Inflammatory macrophage treated with lipopolysaccharide for 1 hour (primary cell): ENCODE measurements at regions not wholly inside any gene's neighbourhood (a gene's known extent, or its start where the extent isn't known, plus 50 kb on each side); places are given as distances from the start of the nearest gene placed in this dataset.
A peak's percentile ranks its signal among the peaks of the same experiment; 100 is the strongest.
"Not testable (repeated sequence)": the region's sequence is repeated elsewhere in the genome, so short reads cannot be mapped to it uniquely, and the experiment has no call there.

Source experiments
- DNase-seq, 2 donors: peaks; one replicate each; pipeline ENCODE4 v3.0.0-alpha.2; 2020 to 2022

DNA sequence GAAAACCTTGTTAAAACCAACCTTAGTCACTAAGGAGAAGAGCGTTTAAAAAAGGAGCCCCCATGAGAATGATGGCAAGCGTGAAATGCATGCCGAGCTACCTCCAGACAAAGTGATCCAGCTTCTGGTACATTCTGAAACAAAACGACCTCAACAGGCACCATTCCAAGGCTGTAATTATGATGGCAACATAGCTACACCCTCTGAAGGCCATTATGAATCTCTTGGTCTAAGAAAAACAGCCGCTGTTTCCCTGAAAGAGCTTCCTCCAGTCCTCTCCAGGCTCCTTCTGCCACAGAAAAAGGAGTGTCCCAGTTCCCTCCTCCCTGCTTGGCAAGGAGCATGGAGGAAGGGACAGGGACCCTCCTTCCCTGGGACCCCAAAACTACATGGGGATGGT is 50.0 kb upstream of the ABLIM1 start:
- no peak for DNase-seq

DNA sequence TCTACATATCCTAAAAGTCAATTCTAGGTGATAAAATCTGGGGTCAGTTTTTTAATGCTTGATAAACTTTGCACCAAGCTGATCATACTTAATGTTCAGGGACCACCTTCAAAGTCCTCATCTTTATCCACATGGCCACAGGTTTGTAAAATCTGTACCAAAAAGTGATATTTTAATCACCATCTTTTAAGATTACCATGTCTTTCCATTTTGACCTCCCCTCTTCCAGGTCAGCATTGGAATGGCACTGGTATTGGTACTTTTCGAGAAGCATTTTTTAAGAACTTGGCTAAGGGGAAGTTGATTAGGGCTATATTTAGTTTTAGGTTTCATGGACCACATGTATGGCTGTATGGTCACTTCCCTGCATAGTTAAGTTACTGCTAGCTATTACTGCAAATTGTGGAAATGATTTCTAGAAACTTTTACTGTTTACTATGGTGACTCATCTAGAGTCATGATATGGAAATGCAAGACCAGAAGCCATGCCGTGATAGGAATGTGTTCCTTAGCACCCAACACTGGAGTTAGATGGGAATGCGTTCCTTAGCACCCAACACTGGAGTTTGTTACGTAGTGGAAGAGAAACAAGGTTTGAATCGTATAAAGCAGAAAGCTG is 50.8 kb upstream of the ABLIM1 start:
- peak; percentile 62 to 76 for DNase-seq

DNA sequence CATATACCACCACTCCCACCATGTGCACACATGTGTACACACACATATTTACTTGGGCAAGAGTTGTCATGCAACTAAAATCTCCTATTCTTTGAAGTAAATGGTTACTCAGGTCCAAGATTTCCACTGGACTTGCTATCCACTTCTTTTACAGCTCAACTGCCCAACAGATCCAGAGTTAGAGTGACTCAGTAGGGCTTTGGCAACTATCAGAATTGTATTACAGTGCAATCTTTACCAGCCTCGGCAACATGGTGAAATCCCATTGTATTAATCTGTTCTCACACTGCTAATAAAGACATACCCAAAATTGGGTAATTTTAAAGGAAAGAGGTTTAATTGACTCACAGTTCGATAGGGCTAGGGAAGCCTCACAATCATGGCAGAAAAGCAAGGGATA is 51.9 kb upstream of the ABLIM1 start:
- DNase-seq: peak; percentile 27 to 34

DNA sequence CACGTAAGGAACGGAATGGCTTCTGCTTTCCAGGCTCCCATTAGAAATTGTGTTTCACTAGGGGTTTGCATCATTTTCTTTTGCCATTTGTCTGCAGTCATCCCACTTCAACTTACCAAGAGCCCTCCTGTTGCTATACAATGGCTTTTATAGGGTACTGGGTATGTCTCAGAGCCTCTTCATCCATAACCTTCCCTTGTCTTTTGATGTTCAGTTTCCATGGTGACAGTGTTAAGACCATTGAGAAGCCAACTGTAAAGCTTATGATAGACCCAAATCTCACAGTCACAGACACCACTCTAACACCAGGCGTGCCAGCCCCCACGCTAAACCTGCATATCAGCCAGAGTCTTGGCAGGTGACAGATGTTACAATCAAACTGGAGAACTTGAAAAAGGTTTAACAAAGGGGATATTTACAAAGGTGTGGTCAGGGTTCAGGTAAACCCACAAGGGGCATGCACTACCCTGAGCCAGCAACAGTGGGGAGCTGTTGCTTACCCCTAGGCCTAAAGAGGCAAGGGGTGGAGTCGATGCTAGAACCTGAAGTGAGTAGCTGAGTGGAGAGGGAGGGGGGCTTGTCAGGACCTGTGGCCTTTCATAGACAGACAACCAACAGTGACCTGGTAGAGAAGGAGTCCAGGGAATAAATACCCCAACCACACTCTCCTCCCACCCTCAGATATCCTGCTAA is 53.2 kb upstream of the ABLIM1 start:
- no peak for DNase-seq

DNA sequence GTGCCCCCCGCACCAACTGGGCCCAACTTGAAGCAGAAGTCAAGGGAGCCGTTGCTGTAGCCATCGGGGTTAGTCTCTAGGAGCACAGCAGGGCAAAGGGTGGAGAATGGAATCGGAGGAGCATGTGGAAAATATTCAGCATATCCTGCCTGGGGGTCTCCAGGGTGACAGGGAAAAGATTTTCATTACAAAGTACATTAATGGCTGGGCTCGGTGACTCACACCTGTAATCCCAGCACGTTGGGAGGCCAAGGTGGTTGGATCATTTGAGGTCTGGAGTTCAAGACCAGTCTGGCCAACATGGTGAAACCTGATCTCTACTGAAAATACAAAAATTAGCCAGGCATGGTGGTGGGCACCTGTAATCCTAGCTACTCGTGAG is 53.8 kb upstream of the ABLIM1 start:
- DNase-seq: no peak

DNA sequence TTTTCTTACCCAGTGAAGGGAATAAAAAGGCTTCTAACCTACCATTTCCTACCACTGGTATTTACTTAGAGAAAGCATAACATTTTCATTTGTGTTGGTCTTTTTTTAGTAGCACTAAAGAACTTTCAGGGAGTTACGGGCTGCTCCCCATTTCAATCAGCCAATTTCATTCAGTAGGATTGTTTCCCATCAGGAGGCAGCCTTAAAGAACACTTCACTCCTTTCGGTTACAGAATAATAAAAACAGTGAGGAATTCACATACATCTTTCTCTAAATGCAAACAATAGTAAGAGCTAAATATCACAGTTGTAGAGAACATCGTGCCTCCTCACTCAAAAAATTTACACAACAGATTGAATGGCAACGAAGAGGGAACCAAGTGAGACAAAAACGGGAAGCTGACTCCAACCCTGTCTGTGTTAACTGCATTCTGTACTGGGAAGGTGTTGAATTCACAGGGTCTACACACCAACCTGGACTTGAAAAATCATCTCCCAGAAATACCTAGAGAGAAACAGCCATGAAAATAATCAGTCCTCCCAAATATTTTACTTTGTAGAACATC is 55.5 kb upstream of the ABLIM1 start:
- peak; percentile 22 to 46 for DNase-seq

DNA sequence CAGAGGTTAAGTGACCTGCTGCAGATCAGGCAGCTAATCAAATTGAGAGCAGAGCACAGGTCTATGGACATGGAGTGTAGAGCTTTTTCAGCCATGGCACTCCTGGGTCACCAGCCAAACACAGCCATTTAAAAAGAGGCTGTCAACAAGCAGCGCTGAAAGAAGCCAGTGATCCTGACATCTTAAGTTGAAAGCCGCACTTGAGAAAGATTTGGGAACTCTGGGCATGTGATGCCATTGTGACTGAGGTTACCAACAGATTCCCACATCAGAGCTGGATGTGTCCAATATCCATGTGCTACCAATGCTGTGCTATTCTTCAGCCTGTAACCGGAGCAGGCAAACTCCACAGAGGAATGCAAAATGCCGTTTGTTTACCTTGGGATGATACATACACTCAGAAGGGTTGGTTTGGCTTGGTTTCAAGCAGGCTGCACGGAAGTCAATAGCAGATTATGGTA is 56.2 kb upstream of the ABLIM1 start:
- no peak for DNase-seq

DNA sequence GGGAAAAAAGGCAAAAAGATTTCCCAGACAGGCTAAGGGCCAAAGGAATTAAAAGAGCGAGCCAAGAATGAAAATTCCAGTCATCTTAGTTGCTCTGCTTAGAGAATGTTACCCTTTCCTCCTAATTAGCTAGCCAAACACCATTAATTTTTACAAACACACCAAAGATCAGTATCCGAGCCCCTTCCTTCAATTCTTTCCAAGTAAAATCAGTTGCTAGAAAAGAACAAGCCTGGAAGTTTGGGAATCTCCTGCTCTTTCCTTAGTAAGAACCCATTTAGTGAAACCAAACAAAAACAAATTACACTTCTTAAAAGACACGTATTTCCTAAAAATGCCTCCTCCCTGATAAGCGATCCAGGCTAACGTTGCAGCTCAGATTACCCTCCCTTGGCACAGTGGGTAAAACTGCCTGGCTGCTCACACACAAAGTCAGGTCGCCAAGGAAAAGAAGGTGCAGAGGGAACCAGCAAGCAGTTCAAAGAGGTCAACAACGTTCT is 57.1 kb upstream of the ABLIM1 start:
- DNase-seq: no peak

DNA sequence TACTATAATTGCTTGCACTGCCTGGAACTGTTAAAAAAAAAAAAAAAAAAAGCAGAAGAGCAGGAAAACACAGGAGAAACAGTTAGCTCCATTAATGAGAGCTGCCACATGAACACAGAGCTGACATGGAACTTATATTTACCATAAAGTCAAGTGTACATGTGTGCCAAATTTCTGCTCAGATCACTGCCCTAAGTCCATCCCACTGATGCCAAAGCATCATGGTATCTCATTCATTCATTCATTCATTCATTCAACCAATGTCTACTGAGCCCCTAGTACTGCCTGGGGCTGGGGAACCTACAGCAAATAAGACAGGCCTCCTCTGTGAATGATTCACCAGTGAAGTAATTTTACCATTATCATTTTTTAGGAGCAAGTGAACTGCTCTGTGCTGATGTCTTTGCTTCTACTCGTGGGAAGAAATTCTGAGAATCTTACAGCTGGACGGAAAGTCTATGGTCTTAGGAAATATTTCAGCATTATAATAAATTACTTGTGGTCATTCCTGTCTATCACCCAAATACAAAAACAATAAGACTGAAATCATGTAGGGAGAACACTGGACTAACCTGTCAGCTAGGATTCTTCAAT is 58.8 kb upstream of the ABLIM1 start:
- DNase-seq: no peak

DNA sequence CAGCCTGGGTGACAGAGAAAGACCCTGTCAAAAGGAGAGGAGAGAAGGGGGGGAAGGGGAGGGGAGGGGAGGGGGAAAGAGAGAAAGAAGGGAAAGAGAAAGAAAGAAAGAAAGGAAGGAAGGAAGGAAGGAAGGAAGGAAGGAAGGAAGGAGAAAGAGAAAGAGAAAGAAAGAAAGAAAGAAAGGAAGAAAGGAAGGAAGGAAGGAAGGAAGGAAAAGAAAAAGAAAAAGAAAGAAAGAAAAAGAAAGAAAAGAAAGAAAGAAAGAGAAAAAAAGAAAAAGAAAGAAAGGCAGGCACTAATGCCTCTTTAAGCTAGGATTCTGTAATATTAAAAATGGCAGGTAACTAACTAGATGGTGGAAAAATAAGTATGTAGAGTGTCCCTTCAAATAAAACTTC is 59.8 kb upstream of the ABLIM1 start:
- DNase-seq: not testable (repeated sequence)

DNA sequence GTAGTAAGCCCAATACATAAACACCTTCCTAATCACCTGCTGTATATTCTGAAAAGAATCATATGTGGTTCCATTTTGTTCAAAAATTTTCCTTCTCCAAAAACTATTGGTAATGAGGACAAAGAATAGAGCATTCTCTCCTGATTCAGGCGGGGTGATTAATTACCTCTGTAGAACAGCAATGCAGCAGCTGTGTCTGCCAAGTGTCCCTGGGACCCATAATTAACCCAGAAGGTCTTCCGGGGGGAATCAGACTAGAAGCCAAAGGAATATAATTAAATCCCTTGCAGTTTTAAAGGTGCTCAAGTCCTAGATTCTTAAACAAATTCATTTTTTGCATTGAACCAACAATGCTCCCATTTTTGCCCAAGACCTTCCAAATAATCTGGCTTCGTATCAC is 60.3 kb upstream of the ABLIM1 start:
- no peak for DNase-seq

DNA sequence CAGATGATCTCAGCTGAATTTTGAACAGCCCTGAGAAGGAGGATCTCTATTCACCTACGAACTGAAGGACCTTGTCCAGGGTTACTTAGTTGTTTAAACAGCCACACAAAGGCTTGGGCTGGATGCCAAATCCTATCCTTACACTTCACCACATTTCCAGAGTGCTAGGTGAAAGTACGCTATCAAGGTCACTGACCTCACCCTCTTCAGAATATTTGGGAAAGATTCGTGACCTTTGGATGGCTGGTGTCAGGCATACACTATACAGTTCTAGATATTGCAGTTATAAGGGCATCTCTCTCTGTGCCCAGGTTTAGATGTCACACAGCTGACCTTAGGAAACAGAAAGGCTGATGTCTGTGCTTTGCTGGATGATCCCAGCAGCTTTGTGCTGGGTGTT is 61.2 kb upstream of the ABLIM1 start:
- DNase-seq: no peak

DNA sequence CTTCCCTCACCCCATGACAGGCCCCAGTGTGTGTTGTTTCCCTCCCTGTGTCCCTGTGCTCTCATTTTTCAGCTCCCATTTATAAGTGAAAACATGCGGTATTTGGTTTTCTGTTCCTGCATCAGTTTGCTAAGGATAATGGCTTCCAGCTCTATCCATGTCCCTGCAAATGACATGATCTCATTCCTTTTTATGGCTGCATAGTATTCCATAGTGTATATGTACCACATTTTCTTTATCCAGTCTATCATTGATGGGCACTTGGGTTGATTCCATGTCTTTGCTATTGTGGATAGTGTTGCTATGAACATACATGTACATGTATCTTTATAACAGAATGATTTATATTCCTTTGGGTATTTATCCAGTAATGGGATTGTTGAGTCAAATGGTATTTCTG is 61.9 kb upstream of the ABLIM1 start:
- DNase-seq: not testable (repeated sequence)

DNA sequence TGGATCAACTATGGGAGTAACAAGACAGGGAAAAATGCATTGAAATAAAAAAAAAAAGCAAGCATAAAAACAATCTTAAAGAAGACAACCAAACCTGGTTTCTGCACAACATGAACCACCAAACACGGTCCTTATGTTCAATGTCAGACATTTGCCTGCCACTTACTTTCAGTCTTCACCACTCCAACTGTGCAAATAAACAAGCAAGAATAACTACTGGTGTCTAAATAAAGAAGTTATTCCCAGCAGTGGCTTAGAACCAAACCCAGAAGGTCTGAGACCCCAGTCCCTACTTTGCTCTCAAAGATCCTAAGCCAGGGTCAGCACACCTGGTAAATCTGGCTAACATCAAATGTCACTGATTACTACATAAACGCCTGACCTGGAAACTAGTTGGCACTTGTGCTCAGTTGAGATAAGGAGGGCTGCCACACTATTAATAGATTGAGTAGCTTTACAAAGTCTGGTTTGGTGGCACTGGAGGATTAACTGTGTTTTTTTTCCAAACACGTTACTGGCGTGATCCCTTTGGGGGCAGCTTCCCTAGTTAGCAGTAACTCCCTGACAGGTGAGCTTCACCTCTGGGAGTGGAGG is 62.7 kb upstream of the ABLIM1 start:
- no peak for DNase-seq

DNA sequence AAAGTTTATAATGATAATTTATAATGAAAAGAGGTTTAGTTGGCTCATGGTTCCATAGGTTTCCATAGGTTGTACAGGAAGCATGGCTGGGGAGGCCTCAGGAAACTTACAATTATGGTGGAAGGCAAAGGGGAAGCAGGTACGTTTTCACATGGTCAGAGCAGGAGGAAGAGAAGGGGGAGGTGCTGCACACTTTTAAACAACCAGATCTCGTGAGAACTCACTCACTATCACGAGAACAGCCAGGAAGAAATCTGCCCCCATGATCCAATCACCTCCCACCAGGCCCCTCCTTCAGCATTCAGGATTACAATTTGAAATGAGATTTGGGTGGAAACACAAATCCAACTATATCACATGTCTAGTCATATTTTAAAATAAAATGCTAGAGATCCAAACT is 64.1 kb upstream of the ABLIM1 start:
- DNase-seq: not testable (repeated sequence)

DNA sequence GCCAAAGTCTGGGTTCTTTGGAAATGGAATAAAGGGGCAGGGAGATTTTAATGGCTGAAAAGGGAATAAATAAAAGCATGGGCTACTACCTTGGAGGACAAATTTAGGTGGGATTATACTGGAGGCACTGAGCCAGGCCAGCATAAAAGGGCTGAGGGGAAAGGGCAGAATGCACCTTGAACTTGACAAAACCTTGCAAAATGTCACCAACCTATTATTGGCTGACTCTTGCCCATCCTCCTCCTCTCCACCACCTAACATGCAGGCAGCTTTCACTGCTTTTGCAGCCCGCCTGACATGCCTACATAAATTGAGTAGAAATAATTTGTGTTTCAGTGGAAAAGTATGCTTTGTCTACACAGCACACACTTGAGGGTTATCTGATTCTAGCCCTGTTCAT is 65.3 kb upstream of the ABLIM1 start:
- no peak for DNase-seq

DNA sequence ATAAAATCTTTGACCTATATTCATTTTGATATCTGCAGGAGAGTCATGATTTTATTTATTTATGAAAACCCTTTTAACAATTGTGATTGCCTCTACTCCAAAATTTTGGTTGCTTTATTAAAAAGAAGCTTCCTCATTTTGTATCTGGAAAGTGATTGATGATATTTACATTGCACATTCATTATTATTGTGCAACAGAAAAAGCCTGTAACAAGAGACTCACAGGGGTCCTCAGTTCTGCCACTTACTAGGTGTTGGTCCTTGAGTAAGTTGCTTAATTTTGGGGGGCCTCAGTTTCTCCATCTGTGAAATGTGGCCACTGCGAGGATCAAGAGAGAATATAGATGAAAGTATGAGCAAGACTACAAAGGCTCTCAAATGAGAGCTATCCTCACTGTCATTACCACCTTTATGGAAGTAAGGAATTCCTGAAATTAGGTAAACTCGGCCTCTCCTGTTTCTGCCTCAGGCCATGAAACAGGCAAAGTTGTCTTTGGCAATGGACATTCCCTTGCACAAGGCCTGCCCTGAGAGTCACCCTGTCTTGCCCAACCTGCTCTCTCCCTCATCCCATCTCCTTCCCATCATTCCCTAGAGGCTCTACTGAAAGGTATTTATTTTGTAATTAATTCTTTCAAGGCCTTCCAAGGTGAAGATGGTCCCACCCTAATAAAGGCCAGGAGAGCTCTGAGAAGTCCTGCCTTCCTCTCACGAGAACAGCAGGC is 66.1 kb upstream of the ABLIM1 start:
- peak in 1 of 2 donors; percentile 2 for DNase-seq

DNA sequence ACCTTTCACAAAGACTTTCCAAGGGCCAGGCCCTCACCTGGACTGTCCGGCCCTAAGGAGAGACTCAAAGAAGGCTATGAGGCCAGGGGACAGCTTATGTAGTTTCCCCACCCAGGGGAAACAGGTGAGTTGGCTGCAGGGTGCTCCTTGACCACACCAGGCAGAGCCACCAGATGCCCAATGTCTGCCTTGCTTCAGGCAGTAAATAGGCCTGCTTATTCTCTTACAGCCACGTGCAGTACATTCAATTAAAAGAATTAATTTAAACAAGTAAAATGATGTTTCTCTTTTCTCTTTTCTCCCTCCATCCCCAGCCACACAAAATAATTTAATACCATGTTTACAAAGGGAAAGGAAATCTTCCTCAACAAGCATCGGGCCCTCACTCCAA is 66.6 kb upstream of the ABLIM1 start:
- no peak for DNase-seq

DNA sequence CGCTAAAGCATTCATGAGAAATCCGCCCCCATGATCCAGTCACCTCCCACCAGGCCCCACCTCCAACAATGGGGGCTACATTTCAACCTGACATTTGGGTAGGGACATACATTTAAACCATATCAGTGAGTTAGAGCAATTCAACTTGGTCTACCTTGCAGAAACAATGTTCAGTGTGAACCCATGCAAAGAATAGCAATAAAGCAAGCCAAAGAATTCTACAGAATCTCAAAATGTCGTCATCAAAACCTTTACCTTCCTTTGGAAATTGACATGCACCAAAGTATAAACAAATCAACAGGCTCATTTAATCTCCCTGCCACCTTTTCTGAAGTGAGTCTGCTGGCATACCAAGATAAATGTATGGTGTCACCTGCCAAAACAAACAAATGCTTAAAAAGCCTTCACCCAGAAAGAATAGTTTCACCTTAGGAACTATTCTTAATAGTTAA is 68.8 kb upstream of the ABLIM1 start:
- no peak for DNase-seq

DNA sequence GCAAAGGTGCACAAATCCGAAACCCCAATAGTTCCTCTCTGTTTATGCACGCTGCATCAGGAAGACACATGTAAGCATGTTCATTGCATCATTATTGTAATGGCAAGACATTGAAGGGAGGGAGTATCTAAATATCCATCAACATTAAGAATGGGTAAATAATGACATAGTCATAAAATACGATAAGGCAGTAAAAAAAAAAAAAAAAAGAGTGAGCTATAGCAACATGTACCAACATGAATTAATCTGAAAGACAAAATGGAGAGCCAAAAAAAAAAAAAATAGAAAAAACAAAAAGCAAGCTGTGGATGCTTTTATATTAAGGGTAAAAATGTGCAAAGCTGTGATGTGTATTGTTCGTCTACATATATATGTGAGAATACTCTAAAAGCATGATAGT is 70.2 kb upstream of the ABLIM1 start:
- DNase-seq: no peak

DNA sequence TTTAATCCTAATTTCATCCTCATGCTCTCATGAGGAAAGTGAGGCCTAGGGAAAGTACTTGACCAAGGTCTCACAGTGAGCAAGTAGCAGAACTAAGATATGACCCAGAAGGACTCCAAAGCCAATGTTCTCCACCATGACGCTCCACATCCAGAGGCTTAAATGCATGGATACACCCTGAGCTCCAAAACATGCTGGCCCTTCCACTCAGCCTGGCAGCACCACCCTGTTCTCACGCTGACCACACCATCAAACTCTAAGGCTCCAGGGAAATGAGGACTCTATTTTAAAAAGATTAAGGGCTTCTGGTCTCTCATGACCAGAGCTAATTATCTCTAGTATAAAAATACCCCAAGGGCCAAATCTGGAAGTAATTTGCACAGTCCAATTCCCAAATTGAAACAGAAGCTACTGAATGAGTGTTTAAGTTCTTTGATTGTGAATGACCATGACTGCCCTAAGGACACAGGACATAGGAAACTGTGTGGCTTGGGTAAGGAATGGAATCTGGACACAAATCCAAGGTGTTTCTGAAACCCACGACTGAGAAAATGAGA is 71.1 kb upstream of the ABLIM1 start:
- no peak for DNase-seq

DNA sequence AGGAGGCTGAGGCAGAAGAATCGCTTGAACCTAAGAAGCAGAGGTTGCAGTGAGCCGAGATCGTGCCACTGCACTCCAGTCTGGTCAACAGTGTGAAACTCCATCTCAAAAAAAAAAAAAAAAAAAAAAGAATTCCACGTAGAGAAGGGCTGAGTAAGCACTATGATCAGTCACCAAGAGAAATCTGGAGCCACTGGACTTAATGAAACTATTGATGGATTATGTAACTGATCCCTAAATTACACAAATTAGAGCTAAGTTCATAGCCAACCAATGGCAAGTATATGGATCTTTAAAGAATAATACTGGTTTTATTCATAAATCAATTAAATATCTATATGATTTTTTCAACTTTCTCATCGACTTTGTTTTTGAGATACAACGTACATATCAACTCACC is 72.2 kb upstream of the ABLIM1 start:
- no peak for DNase-seq

DNA sequence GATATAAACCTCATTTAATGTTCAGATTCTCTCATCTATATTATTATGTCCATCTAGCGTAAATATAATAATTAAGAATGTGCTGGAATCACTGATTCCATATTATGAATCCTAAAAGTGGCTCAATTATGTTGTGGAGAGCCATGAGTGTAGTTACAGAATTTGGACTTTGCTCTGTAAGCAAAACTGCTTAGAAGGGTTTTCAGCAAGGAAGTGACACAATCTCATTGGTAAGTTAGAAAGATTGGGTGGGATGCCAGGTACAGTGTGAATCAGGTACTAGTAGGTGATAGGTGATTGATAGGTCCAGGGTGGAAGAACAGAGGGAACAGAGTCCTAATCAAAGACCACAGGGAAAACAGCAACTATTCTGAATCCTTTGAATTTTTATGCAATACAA is 74.9 kb upstream of the ABLIM1 start:
- no peak for DNase-seq
